HS-5 (cell line): ENCODE measurements at regions not wholly inside any gene's neighbourhood (a gene's known extent, or its start where the extent isn't known, plus 50 kb on each side); places are given as distances from the start of the nearest gene placed in this dataset.
A peak's percentile ranks its signal among the peaks of the same experiment; 100 is the strongest.

ENCODE experiments used
- DNase-seq: peaks from one replicate; pipeline ENCODE4 v3.0.0-alpha.2; 2012; ENCODE audit warnings: low read depth

- no peak for DNase-seq
Measured at GRCh38 chr12:77351860-77352259, 286.5 kb upstream of the E2F7 start.

- no peak for DNase-seq
Measured at GRCh38 chr12:77349689-77350370, 284.5 kb upstream of the E2F7 start.

- no peak for DNase-seq
Measured at GRCh38 chr12:77347017-77347416, 281.6 kb upstream of the E2F7 start.

DNA sequence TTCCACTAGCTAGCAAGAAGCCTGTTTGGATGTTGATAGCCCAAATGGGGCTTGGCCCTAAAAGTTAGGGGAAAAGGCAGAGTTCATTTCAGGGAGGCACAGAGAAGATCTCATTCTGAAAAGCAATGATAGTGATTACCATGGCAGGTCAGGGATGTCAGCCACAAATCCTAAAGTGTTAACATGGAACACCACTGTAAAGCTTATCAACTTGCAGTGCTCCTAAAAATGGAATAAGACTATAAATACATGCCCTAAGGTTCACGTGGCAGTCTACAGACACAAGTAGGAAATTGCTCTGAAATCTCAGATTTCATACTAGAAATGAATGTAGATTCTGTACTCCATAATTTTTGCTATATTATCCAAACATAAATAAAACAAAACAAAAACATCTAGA is 280.0 kb upstream of the E2F7 start:
- no peak for DNase-seq

GRCh38 chr12:77344651-77345050 is 279.3 kb upstream of the E2F7 start:
- DNase-seq, result no peak

GRCh38 chr12:77343291-77343690 is 277.9 kb upstream of the E2F7 start:
- DNase-seq, result peak; percentile 43

DNA sequence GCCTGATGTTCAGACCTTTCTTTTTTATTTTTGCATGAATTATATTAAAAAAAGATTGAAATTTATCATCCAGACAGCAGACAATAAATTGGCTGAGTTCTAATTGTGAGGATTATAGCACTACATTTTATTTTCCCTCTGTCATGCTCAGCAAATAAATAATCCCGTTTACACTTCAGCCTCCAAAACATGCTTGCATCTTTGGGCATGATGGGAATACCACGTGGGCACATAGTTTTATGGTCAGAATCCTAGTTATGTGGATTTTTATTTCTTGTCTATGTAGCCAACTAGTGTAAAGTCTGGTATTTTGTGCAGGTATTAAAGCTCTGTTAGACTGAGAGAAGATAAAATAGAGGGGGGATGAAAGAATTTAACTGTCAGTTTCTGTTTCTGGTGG is 276.9 kb upstream of the E2F7 start:
- no peak for DNase-seq

DNA sequence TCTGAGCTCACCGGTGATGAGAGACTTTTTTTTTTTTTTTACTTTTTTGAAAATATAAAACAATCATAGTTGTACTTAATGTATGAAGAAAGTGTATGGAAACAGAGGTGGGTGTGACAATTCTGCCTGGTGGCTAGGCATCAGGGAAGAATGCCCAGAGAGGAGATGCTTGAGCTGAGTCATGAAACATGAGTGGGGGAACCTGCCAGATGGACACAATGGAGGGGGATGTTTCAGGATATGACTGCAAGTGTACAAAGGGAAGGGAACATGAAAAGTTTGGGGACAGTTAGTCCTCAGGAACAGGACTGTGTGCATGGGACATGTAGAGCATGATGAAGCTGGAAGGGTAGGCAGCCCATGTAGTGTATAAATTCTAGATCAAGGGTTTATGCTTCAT is 274.2 kb upstream of the E2F7 start:
- DNase-seq, result no peak

DNA sequence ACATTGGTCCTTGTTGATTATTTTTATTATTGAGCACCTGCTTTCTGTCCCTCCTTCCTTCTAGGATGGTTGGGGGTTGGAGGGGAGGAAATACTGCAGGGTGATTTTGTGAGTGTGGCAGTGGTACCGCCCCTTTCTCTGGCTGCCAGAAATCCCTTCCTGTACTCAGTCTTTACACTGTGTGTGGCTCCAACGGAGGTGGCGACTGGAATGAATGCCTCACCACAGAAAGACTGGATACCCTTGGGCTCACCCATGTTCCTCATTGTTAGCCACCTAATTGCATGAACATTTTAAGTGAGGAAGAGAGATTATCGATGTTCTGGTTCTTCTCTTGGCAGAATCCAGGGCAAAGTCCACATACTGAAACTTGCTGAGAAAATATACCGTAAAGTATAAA is 272.0 kb upstream of the E2F7 start:
- no peak for DNase-seq

GRCh38 chr12:77334806-77335205 is 269.4 kb upstream of the E2F7 start:
- DNase-seq, result no peak

GRCh38 chr12:77328326-77328725 is 263.0 kb upstream of the E2F7 start:
- no peak for DNase-seq

- DNase-seq, result no peak
Measured at GRCh38 chr12:77325511-77326236, 260.3 kb upstream of the E2F7 start.

GRCh38 chr12:77324763-77325468 is 259.5 kb upstream of the E2F7 start:
- no peak for DNase-seq

DNA sequence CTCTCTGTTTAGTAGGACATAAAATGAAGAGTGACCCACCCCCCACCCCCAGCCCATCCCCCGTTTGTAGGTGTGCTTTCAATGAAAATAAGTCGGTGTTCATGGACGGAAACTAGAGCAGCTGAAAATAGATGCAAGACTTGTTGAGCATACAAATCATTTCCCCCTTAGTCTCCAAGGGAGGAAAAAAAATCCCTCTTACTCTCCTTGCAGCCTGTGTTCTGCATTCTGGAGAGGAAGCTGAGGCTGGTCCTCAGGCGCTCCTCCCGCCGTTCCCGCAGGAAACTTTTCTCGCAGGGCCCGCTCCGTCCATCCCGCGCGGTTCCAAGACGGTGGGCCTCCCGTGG is 259.0 kb upstream of the E2F7 start:
- DNase-seq, result no peak

GRCh38 chr12:77323788-77324415 is 258.5 kb upstream of the E2F7 start:
- no peak for DNase-seq

GRCh38 chr12:77319166-77319565 is 253.8 kb upstream of the E2F7 start:
- DNase-seq, result no peak

- no peak for DNase-seq
Measured at GRCh38 chr12:77315407-77315806, 250.0 kb upstream of the E2F7 start.

- no peak for DNase-seq
Measured at GRCh38 chr12:77314378-77315052, 249.1 kb upstream of the E2F7 start.

- no peak for DNase-seq
Measured at GRCh38 chr12:77308056-77308455, 242.7 kb upstream of the E2F7 start.

GRCh38 chr12:77300811-77301210 is 235.4 kb upstream of the E2F7 start:
- DNase-seq, result no peak

DNA sequence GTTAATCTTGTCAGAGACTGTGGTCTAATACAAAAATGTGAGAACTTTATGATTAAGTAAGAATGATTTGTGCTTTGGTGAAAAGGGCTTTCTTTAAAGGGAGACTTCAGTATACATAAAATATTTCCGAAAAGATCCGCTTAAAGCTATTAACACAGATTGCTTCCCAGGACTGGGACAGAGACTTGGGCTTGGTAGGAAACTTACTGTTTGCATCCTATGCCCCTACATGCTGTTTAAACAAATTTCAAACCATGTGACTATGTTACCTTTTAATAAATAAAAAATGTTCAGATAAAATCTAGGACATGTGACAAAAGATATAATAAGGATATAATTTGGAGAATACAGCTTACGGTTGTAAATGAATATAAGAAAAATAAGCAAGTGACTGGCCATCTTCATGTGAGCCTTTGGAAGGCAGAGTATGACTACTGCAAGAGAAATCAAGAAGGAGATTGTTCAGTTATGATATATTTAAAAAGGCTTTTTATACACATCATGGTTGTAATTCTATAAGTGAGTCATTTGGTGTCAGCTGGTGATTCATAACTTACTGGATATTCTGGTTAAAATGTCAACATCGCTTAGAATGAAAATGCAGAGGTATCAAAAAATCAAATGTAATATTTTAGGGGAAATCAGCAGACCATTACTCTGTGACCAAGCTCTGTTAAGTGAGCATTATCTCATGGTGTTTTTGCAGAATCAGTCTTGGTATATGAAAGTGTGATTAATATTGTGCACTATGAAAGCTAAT is 234.7 kb upstream of the E2F7 start:
- DNase-seq, result peak; percentile 78

DNA sequence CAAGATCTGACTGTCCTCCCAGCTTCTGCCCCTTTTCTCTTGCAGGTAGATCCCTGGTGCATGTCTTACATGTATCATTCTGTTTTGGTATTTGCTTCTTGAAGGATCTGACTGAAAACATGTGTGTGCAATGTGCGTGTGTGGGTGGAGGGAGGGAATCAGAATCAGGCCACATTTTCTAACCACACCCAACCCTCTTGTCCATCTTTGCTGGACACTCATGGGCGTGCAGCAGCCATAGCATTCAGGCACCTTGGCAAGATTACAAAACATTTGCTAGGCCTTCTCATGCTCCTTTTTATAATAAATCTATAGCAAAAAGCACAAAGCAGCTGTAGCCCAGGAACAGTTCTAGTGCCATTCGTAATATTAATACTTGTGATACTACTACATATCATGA is 233.6 kb upstream of the E2F7 start:
- no peak for DNase-seq
